Hematopoietic multipotent progenitor cell (in vitro differentiated cells): ENCODE measurements at regions not wholly inside any gene's neighbourhood (a gene's known extent, or its start where the extent isn't known, plus 50 kb on each side); places are given as distances from the start of the nearest gene placed in this dataset.

Source experiments
- DNase-seq, 3 donors: peaks; one replicate each; pipeline ENCODE4 v3.0.0-alpha.2; 2011 to 2015; ENCODE audit warnings: low read depth in 2 of 3, low spot score in 2 of 3

GRCh38 chr21:16676391-16676790 lies 836.5 kb upstream of the CXADR start:
- no peak for DNase-seq

DNA sequence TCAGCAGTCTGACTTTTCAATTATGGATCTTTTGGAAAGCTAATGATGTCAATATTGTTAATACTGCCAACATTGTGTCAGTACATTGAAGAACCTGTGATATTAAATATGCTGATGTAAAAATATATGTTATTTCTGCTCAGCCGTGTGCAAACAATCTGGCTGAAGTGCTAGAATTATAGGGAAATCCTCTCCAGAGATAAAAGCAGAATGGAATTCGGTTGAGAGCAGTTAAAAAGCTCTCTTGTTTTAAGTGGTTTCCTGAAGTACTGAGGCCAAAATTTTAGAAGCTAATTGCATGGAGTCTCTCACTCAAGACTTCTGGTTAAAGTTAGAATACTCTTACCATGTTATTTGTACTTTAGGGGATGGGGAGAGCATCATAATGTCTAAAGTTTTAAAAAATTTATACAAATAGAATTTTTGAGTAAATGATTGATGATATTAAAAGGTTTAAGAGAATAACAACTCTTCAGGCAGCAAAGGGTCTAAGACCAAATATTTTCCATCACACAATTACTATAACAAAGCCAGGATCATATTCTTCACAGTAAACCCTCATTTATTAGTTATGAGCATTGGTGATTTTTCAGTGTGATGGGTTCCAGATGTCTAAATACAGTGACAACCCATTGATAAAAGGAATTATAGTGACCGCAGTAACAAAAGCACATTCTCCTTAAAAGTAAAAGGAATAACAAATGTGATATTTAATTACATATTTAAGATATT lies 834.2 kb upstream of the CXADR start:
- no peak for DNase-seq

DNA sequence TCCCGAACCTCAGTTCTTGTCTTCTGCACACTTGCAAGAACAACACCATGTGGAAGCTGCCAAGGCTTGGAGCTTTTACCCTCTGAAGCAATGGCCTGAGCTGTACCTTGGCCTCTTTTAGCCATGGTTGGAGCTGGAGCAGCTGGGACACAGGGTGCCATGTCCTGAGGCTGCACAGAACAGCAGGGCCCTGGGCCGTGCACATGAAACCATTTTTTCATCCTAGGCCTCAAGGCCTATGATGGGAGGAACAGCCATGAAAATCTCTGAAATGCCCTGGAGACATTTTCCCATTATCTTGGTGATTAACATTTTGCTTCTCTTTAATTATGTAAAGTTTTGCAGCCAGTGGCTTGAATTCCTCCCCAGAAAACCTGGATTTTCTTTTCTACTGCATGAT lies 817.8 kb upstream of the CXADR start:
- no peak for DNase-seq

DNA sequence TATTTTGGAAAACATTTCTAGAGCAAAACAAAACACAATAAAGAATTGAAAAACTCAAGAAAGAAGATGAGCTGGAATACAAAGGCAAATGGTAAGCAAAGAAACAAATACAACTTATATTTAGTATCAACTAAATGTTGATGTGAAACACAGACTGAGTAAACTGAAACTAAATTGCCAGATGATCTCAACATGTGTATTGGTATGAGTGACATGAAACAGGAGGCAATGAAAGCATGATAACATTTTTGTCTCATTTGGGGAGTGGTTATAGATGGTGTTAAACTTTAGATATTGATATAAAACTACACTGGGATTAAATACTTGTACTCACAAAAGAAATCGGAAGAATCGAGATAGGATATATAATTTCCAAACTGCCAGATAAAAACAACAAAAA lies 805.6 kb upstream of the CXADR start:
- no peak for DNase-seq

- DNase-seq = no peak
Observed at GRCh38 chr21:16708101-16708835, 804.6 kb upstream of the CXADR start.

DNA sequence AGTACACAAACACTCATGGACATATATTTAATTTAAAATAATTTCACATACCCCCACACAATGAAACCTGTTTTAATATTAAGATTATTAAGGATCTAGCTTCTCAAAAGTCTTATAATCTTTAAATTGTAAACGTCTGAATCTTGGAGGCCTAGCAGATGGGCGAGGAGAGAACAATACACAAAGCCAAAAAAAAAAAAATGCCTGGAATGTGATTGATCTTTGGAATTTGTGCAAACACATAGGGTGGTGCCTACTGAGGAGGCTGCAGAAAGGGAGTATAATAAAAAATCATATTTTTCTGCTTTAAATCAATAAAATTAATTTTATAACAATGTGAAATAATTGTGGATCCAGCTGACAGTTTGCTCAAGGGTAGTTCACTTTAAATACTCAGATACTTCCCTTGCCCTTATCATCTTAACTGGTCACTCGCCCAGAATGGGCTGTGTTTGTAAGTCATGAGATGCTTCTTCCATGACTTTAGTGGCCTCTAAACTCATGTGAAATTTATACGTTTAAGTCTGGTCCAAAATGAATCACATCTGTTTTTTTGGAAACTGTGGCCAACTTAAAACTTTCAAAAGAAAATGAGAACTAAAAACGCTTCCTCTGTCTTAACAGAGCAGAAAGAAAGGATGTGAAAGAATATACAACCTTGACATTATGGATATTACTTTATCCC lies 802.8 kb upstream of the CXADR start:
- no peak for DNase-seq

DNA sequence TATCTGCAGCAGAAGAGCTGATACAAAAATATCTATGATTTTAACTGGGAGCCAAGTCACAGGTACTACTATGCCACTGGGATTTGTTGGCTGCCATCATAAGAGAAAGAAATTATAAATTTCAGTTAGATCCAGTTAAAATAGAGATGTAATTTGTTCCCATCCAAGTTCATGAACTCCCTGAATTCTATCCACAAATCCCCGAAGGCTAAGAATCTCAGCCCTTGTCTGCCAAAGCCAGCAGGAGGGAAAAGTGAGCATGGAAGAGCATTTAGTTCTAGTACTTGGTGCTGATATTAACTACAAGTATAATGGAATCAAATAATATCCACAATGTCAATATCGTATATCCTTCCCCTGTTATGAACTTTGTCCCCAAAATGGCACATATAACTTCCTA lies 801.1 kb upstream of the CXADR start:
- DNase-seq = no peak

GRCh38 chr21:16713331-16714117 lies 799.3 kb upstream of the CXADR start:
- DNase-seq = no peak

DNA sequence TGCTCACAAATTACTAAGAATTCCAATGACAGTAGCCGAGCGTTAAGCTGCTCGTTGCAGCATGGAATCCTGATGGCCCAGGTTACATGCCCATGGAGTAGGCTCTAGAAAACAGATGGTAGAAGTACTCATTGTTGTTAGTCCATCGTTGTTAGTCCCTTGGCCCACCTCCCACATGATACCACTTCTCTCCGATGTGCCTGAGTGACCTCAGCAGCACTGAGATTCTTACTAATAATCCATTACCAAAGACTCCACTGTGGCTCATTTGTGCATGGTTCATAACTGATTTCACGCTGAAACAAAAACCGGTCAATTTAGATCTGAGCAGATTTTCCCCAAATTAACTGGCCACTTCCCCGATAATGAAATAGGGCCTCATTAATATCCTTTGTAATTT lies 772.3 kb upstream of the CXADR start:
- DNase-seq = no peak

GRCh38 chr21:16741141-16741665 lies 771.6 kb upstream of the CXADR start:
- no peak for DNase-seq

- no peak for DNase-seq
Observed at GRCh38 chr21:16742131-16742641, 770.7 kb upstream of the CXADR start.

DNA sequence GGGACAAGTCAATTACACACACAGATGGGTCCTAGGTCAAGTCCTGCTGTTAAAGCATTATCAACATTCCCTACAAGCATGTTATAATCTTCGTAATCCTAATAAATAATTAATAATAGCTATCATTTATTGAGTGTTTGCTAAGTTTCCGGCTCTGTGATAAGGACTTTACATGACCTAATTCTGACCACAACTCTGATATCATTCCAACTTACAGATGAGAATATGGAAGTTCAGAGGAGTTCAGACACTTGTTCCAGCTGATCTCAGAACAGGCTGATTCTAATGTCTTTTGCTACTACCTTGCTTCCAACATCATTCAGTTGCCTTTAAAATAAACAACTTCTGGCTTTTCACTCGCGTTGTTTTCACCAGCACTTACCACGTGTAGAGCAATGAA lies 770.1 kb upstream of the CXADR start:
- no peak for DNase-seq

DNA sequence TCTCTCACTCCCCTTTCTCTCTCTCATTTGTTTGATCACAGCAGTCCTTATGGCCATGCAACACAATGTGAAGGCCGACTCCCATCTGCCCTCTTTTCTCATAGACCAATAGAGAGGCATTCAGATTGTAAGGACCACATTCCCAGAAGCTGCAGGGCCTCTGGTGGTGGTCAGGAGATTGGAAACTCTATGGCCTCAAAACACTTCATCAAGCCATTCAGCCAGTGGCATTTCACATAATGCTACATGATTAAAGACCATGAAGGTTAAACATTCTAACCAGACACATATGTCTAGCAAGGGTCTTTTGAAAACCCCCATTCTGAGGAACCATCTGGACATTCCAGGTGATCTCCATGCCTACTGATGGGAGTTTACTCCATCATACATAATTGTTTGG lies 769.5 kb upstream of the CXADR start:
- no peak for DNase-seq

DNA sequence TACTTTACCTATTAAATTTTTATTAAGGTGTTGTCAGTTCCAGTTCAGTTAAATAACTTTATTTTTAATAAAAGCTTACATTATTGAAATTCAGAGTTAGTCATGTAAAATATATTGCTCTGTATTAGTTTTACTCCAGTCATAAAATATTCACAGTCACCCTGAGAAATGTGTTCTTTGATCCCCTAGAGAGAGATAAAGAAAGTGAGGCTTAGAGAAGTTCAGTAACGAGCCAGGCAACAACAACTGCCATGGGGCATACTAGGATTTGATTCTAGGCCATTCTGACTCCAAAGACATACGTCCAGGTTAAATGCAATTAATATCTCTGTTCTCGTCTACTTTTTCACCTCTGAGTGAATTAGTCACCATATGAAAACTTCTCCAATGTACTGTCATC lies 761.9 kb upstream of the CXADR start:
- no peak for DNase-seq

- no peak for DNase-seq
Observed at GRCh38 chr21:16751695-16752474, 761.0 kb upstream of the CXADR start.

- no peak for DNase-seq
Observed at GRCh38 chr21:16752475-16752857, 760.4 kb upstream of the CXADR start.

- DNase-seq = no peak
Observed at GRCh38 chr21:16755061-16755460, 757.8 kb upstream of the CXADR start.

DNA sequence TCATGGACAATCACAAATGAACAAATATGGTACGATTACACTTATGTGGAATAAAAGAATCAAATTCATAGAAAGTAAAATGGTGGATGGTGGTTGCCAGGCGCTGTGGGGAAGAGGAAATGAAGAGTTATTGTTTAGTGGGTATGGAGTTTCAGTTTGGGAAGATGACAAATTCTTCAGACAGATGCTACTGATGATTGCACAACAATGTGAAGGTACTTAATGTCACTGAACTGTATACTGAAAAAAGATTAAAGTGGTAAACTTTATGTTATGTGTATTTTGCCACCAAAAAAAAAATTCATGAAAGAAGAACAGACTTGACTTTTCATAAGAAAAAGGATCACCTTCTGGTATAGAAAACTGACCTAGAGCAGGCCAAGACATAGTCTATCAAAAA lies 745.6 kb upstream of the CXADR start:
- no peak for DNase-seq

DNA sequence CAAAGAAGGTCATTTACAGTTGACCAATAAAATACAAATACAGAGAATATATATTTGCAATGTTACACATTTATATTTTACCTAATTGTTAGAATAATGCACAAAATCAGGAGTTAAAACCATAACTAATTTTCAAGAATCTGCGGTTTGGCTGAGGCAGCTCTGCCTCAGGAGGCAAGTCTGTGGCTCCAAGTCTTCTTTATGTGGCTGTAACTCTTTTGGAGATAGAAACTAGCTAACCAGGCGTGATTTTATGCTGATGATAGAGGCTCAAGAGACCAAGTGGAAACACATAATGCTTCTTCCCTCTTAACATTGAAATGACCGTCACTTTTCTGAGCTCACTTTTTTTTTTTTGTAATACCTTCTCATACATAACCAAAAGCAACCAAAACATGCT lies 744.7 kb upstream of the CXADR start:
- no peak for DNase-seq

GRCh38 chr21:16770266-16770665 lies 742.6 kb upstream of the CXADR start:
- DNase-seq = no peak
